Hematopoietic multipotent progenitor cell (in vitro differentiated cells): ENCODE measurements at regions not wholly inside any gene's neighbourhood (a gene's known extent, or its start where the extent isn't known, plus 50 kb on each side); places are given as distances from the start of the nearest gene placed in this dataset.

Source experiments
- DNase-seq, 3 donors: peaks; one replicate each; pipeline ENCODE4 v3.0.0-alpha.2; 2011 to 2015; ENCODE audit warnings: low read depth in 2 of 3, low spot score in 2 of 3

DNA sequence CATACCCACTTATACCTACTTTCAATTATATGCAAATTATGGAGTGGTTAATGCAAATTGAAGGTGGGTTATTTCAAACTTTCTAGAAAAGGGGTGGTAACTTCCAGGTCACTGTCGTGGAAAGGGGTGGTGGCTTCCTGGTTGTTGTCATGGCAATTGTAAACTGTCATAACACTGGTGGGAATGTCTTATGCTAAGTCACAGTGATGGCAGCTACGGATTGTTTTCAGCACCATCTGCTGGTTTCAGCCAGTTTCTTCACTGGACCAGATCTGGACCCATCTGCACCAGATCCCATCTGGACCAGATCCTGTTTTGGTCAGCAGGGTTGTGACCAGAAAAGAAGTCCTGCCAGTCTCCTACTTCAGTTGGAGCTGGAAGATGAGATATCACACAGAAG lies 1469.3 kb downstream of the AACS start:
- no peak for DNase-seq

DNA sequence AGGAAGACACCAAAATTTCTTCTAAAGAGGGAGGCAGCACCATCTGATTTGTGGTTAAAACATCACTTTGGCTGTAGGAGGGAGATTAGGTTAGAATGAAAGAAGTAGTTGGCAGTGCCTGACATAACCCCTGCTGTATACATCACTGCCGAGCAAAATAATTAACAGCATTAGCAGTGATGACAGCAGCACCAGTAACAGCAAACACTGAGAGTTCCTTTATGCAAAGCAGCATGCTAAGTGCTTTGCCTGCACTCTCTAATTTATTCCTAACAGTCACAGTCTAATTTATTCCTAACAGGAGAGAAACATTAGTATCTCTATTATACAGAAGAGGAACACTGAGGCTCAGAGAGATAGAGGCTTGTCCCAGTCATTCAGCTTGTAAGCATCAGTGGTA lies 1469.7 kb downstream of the AACS start:
- no peak for DNase-seq

DNA sequence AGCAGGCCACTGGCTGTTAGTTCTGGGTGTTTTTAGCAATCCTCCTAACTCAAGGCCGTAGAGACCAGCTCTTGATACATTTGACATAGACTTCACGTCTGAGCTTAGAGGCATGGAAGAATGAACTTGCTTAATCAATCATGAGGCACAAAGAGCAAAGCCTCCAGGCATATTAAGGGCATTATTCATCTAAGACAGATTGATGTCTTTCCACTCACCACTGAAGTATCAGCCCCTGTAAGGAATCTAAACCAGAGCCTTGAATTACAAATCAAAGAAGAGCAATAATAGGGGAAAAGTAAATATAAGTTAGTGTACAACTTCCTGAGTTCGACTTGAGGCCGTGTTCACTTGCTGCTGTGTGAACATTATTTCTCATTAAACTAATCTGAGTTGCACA lies 1470.7 kb downstream of the AACS start:
- no peak for DNase-seq

DNA sequence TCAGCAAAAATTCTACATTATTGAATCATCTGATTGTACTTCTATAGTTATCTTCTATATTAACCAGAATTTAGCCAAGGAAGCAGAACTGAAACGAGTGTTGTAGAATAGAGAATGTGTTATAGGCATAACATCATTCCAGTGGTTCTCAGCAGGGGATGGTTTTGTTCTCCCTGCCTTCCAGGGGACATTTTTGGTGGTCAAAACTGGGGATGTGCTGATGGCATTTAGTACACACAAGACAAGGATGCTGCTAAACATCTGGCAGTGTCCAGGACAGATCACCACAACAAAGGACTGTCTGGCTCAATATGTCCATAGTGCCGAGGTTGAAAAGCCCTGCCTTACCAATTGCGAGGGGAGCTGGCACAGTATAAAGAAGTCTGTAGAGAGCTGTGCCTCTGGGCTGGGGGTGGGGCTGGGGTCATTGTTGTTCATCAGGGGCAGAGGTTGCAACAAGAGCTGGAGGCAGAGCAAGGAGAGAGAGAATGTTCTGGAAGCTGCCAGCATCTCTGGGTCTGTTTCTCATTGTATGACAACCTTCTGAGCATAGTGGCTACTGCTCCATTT lies 1472.8 kb downstream of the AACS start:
- no peak for DNase-seq

DNA sequence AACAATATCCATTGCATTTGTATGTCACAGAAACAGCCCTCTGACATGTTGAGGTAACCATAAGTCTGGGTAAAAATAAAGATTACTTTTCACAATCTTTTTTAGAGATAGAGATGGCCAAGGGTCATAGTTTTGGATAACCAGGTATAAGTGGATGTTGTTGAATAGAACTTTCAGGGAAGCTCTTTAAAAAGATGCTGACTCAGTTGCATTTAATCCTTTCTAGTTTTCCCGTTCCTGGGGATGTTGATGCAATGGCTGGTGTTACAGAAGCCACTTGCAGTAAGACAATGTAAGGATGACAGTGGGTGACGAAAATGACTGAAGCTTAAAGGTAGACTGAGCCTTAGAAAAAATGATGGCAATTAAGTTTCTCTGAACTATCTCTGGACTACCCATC lies 1473.7 kb downstream of the AACS start:
- no peak for DNase-seq

DNA sequence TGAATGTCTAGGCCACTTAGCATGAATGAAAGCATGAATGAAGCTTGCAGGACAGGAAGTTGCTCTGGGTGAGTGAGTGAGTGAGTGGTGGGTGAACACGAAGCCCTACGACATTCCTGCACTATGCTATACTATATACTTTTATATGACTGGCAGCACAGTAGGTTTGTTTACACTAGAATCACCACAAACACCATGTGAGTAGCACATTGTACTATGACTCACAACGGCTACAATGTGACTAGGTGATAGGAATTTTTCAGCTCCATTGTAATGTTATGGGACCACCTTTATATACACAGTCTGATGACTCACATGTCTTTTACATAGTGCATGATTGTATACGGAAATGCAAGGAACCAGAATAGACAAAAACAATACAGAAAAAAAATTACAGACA lies 1480.2 kb downstream of the AACS start:
- no peak for DNase-seq

DNA sequence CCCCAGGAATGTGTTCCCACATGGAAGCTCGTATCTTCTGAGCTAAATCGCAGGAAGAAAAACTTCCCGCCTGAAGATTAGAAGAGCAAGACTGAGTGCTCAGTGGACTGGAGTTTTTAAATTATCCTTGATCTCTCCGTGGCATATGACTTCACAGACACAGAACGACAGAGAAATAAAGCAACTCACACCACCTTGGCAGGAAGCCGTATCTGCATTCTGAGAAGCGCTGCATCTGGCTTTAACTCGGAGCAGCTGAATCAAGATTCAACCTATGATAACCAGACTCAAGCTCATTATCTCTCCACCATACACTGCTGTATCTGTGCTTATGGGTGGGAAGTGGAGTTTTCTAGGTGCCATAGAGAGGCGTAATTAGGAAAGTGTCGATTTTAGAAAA lies 1482.7 kb downstream of the AACS start:
- DNase-seq, result no peak

DNA sequence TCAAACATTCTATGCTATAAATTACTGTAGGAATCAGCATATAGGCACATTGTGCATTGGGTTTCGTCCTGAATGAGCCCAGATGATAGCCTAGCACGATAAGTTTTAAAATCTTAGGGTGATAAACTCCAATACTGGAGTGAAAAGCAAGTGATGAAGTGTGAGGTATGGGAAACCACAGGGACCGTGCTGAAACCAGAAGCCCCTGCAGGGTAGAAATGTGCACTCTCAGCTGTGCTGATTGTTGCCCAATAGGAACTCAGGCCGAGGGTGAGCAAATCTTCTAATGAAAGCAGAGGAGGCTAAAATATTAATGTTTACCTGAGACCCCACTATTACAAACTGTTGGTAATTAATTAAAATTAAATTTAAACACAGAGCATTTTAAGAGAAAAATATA lies 1486.6 kb downstream of the AACS start:
- DNase-seq, result no peak

DNA sequence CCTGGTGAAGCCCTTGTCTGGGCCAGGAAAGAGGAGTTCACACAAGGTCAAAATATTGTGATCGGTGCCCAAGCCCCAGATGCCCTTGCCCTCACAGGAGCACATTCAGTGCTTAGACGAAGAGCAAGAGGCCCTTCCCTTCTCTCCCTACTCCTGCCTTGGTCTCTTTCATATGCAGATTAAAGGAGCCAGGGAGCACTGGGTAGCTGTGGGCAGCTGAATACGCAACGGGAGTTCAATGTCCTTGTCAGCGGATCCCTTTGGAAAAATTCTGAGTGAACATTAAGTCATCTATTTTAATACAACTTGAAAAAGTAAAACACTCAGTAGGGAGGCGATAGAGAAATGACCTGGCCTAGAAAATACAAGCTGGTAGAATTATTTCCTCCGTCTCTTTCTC lies 1489.4 kb downstream of the AACS start:
- DNase-seq, result no peak

DNA sequence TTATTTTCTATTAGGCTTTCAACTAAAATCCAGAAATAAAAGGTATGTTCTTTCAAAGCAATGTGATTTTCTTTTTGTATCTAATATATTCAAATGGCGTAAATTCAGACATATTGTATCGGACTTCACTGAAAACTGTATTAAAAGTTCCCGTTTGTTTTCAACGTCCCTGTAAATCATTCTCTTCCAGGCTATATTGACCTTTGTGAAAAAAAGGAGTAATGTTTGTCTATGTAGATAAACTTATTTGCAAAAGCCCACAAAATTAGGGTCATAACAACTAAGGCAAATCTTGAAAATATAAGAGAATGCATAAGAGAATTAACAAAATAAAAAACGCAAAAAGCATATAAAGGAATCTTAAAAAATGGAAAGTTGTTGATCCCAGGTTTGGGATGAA lies 1492.4 kb downstream of the AACS start:
- no peak for DNase-seq

DNA sequence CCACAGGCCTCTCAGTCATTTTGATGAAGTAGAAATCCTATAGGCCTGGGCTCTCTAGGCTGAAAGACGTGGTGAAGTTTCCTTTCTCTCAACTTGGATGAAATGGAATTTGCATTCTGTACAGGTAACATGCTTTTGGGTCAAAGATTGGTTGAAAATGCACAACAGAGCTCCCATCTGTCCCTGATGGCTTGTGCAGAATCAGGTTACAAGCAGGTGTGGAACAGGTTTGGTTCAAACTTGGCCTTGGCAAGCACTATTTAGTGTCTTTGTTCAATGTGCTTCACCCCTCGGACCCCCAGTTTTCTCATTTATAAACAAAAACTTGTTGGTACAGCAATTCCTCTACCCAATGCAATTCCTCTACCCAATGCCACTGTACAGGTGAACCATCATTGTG lies 1493.0 kb downstream of the AACS start:
- DNase-seq, result no peak

DNA sequence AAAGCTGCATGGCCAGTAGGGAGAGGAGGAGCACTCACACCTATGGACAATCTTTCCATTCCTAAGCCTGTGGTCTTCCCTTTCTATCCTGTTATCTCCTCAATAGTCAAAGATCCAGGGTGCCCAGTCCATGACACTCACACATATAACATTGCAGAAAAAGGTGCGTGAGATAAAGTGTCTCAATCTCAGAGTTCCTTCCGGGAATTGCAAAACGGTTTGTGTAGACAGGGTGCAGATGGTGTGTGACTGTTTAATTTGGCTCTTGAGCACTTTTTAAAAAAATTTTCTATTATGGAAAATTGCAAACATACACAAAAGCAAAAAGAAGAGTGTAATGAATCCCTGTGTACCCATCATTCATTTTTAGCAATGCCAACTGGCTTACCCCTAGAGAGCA lies 1493.6 kb downstream of the AACS start:
- DNase-seq, result no peak

DNA sequence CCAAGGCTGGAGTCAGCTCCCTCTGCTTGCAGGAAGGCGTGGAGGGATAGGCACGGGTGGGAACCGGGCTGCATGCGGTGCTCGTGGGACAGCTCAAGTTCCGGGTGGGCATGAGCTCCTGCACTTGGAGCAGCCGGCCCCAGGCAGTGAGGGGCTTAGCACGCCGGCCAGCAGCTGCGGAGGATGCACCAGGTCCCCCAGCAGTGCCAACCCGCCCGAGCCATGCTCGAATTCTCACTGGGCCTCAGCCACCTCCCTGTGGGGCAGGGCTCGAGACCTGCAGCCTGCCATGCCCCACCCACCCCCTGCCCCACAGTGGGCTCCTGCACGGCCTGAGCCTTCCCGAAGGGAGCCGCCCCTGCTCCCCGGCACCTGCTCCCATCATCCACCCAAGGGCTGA lies 1501.8 kb downstream of the AACS start:
- DNase-seq, result no peak

DNA sequence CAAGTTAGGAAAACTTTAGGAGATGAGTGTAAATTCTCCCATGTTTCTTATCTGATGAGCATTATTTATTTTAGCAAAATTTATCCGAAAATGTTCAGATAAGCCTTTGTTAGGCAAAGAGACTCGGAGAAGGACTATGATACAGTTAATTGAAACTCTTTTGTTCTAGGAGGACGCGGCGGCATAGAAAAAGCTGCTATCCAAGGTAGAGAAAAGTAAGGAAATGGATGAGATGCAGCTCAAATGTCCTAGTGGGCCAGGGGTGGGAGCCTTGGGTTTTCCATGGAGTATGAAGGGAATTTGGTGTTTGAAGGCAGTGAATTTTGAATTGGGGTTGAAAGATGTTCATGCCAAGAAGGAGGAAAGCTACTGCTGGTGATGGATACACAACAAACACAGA lies 1504.5 kb downstream of the AACS start:
- DNase-seq, result no peak

DNA sequence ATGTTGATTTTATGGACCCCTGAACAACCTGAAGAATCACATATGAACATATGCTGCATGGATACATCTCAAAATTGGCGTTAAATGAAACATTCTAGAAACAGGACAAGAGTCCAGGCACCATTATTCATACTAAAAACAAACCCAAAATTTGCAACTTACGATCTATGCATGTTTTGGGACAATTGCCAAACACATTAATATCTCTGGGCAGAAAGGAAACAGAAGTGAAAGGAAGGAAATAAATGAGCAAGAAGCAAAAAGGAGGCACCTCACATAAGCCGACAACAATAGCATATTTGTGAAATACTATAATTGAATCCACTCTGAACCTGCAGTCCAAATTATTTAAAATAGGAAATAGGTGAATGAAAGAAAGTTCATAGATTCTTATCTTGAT lies 1505.3 kb downstream of the AACS start:
- peak in 2 of 3 donors; percentile 8 to 53 for DNase-seq

DNA sequence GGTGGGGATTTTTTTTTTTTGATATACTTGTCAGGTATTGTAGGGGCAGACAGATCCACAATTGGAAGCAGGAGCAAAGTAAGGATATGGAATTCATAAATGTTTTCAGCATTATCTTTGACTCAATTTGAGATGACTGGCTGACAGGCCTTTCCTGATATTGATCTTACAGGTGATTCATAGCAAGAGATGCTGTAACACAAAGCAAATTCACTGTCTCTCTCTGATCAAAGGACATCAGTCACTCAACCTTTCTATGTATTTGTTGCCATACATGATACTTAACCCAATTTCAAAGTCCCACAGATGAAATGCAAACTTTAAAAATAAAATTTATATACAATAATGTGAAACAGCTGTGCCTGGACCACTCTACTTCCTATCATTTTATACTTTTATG lies 1506.9 kb downstream of the AACS start:
- no peak for DNase-seq

DNA sequence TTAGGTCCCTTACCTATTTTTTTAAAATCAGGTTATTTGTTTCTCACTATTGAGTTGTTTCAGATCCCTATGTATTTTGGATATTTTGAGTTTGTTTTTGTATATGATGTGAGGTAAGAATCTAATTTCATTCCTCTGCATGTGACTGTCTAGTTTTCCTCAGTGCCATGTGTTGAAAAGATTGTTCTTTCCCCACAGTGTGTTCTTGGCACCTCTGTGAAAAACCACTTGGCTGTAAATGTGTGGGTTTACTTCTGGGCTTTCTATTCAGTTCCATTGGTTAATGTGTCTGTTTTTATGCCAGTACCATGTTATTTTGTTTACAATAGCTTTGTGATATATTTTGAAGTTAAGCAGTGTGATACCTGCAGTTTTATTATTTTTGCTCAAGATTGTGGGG lies 1516.4 kb downstream of the AACS start:
- no peak for DNase-seq

DNA sequence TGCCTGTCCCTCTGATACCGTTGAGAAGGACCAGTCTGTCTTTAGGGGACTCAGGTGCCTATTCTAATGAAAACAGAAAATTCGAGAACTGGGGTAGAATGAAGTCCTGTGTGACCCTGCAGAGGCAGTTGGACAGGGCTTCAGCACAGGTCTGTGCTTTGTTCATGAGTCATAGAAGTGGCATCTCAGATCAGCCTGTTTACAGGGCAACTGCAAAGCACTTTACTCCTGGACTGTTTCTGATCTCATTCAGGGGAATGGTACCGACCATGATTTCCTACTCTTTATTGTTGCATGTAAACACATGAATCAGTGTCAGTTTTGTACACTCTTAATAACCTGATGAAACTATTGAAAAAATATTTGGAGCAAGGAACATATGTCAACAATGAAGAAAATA lies 1517.0 kb downstream of the AACS start:
- DNase-seq, result no peak

DNA sequence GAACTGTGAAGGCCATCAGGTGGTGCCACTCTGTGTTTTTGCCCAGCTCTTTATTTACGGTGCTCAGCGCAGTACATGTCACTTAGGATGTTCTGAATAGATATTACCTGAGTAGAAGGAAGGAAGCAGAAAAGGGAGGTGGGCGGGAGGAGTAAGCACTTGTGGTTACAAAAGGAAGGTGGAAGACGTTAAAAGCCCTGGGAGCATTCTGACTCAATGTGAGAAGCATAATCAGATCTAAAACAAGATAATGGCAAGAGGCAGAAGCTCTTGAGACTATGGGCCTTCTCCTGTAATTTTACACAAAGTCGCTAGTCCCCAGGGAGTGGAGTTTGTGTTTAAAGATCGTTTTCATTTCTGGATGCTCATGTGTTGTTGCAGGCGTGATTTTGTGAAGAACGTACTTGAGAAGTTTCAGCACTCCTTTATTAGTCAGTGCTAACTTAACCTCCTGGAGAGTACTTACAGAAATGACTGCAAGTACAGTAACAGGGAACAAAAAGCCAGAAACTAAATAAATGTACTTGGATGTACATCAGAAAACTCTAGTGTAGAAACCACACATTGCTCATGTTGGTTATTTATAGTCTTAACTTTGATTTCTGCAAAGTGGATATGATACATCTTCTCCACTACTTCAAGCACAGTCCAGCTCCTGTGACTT lies 1523.5 kb downstream of the AACS start:
- no peak for DNase-seq

DNA sequence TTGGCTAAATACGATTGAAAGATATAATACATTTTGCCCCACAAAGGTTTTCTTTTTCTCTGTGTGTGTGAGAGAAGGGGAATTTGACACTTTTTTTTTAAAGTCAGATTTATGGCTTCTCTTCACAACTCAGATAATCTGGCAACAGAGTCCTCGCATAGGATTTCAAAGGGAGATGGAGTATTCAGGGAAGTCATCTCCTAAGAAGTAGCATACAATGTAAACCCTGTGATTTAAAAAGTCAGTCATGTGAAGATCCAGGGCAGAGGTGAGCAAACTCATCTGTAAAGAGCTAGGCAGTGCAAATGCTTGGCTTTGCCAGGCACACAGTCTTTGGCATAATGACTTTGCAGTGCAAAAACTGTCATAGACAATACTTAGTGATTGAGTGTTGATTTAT lies 1526.3 kb downstream of the AACS start:
- no peak for DNase-seq

DNA sequence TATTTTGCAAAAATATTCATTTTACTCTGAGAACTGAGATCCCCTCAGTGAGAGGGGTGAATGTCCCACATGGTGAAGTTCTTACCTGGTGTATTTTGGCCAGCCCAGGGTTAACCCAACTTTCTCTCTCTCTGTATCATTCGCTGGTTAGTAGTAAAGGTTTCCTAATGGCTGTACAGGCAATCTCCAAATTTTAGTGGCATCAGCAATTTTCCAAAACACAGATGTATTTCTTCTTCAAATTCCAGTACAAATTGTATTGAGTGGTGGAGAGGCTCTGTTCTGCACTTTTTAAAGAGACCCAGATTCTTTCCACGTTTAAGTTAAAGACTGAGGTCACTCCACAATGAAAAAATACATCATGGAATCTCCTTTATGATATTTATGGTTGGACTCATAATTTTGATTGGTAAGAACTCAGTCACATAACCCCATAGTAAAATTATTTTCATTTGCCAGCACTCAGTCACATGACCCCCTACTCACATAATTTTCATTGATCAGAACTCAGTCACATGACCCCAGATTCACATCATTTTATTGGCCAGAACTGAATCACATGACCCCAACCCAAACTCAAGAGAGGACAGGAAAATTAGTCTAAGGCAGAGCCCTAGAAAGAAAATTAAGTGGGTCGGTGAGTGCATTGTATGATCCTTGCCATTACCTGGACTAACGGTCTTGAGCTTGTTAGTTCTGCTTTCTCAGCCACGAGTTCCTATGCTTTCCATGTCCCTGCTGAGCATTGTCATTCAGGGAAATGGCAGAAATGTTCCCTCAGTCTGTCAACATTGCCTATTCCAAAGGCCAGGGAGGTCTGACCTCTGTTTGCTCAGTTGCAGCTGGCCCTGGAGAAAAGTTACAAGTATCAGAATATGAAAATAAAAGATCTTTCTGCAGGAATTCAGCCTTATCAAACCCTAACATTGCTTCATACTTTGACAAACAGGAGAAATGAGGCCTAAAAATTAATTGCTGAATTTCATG lies 1536.2 kb downstream of the AACS start:
- DNase-seq, result no peak

DNA sequence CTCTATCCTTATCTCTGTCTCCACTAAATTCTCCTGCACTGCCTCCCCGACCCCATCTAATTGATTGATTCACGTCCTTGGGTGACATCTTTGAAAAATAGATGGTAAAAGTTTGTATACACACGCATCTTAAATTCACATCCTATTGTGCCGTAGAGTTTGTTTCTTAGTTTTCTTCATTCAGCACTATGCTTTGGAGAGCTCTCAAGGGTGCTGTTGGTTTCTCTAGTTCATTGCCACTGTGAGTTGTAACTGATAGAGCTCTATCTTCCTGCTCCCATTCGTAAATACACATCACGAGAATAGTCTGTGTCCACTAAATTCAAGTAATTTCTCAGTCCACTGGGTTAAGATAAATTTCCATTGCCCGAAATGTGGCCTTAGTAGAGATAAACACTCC lies 1537.4 kb downstream of the AACS start:
- no peak for DNase-seq
